ENCODE measurements at regions not wholly inside any gene's neighbourhood (a gene's known extent, or its start where the extent isn't known, plus 50 kb on each side); places are given as distances from the start of the nearest gene placed in this dataset.

DNA sequence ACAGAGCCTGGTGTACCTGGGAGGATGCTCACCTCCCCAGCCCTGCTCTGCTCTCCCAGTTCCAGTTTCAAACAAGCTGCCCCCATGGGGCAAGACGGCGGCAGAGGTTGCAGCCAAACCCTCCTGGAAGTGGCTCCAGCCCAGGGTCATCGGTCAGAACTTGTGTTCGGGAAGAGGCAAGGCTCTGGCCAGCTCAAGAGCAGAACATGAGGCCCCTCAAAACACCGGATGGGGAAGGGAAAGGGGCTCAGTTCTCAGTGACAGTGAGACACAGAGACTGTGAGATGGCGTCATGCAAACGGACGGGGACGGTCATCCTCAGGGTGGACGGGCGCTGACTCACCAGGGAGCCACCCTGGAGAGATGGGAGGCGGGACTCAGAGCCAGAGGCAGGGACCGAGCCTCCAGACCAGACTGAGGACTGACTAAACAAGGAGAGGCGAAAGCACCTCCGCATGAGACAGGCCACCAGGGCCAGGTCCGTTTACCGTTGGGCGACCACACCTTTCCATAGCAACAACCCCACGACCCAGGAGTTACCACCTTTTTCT is 63.9 kb upstream of the GALNT9 start:
- no peak for DNase-seq

- no peak for DNase-seq
Measured at GRCh38 chr12:132392389-132393244, 63.2 kb upstream of the GALNT9 start.

DNA sequence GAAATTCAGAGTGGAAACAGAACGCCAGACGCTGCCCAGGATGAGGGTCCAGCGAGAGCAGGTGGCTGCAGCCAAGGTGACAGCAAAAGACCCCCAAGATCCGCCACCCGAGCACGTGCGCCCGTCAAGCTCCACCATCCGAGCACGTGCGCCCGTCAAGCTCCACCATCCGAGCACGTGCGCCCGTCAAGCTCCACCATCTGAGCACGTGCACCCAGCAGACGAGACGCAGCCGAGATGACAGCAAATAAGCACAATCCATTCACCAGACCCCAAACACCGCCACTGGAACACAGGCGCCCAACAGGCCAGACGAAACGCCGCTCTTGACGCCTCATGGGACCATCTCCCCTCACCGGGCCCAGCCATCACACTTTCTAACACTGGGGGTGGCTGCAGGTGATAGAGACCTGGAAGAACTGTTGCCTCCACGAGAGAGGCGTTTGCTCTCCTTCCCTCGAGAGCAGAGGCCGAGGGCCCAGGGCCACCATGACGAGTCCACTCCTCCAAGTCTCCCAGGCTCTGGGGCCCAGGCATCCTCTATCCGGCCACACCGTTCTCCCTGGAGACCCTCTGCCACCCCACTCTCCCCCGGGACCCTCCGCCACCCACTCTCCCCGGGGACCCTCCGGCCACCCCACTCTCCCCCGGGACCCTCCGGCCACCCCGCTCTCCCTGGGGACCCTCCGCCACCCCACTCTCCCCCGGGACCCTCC is 62.1 kb upstream of the GALNT9 start:
- no peak for DNase-seq

DNA sequence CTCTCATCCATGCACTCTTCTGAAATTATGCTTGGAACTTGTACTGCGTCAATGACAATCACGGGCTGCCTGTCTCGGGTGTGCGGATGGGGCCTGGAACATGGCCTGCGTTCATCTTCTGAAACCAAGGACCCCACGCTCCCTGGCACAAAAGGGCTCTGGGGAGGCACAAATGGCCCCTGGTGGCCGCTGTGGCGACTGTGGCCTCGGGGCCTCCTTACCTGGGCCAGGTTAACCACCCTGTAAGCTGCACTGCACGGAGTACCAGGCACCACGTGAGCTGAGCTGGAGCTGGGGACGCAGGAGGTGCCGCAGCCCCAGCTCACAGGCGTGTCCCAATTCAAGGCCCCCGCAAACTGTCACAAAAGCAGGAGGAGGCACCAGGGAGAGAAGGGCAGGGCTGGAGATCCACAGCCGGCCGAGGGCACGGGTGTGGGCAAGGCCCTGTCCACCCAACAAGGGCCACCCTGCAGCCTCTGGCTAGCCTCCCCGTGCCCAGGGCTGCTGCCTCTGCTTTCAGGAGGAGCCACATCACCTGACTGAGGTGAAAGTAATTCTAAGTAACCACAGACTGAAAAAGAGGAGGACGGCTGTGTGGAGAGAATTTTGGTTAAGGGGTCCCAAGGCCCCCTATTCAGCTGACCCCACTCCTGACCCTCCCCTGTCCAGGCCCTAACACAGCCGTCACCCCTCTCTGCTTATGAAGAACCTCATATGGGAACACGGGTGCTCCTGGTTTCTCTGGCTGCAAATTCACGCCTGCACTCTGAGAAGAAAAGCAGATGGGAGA is 61.1 kb upstream of the GALNT9 start:
- no peak for DNase-seq

DNA sequence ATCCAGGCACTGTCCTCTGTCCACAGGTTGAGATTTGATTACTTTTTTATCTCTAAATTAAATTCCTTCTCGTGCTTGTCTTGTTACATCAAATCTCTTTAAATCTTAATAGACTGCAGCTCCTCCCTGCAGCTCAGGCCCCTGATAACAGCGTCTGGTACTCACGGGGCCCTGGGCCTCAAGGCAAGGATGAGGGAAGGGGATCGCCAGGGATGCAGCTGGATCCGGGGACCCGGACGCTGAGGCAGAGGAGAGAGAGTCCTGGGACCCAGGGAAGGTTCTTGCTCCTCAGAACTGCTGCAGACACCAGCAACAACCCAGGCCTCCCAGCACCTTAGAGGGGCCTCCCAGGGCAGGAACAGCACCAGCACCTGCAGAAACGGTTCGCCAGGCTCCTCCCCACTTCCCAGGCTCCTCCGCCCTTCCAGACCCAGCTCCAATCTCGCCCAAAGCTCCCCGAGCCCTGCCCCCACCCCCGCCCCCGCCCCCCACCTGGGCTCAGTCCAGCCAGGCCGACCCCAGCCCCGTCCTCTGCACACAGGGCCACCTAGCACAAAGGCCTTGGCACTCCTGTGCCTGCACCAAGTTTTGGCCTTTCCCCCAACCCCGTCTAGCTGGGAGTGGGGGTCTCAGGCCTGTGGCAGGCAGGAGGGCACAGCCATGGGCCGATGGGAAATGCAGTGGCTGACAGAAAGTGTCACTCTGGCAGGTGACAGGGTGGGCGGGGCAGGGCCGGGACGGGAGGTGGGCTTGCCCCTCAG is 60.3 kb upstream of the GALNT9 start:
- no peak for DNase-seq

DNA sequence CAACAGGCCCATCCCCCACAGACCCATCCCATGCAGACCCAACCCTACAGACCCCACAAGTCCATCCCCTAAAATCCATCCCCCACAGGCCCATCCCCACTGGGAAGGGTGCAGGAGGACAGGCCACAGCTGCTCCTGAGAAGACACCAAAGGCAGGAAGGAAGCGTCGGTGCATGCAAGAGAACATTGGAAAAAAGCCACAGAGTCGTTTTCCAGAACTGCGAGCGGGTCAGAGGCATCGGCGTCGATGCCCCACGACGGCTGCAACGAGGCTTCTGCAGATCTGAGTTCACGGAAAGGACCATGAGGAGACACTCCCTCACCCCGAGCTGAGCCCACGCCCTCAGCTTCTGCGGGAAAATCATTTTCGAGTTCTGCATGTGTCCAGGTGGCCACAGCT is 59.6 kb upstream of the GALNT9 start:
- DNase-seq = no peak

- DNase-seq = no peak
Measured at GRCh38 chr12:132388379-132389015, 59.1 kb upstream of the GALNT9 start.

- no peak for DNase-seq
Measured at GRCh38 chr12:132386926-132387497, 57.6 kb upstream of the GALNT9 start.

DNA sequence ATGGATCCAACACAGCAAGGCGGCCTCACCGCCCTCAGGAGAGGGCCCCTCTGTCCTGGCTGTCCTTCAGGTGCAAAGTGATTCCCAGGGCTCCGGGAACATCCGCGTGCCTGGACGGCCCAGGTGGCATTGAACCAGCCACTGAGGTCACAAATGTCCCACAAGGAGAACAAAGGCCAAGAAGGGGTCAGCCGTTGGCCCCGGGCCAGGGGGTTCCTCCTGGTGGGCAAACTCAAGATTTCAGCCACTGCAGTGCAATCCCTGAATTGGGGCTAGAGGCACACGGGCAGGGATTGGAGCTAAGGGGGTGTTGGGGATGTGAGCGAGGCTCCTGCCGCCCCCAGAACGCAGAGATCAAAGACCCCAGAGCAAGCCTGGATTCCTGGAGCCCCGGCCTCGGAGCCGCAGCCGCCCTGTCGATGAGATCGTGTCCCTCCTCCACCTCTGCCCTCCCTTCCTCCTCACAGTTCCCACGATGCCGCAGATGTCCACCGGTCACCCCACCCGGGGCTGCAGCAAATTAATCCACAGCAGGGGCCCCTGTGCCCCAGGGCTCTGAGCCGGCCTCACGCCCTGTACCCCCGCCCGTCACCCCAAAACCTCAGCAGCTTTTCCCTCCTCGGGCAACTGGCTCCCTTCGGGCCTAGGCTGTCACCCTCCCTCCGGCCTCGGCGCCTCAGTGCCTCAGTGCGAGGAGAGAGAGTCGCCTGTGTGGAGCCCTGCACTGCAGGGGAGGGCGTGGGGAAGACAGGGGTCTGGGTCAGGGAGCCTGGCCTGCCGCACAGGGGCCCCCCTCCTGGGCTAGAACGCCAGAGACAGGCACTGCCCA is 56.7 kb upstream of the GALNT9 start:
- DNase-seq = no peak

DNA sequence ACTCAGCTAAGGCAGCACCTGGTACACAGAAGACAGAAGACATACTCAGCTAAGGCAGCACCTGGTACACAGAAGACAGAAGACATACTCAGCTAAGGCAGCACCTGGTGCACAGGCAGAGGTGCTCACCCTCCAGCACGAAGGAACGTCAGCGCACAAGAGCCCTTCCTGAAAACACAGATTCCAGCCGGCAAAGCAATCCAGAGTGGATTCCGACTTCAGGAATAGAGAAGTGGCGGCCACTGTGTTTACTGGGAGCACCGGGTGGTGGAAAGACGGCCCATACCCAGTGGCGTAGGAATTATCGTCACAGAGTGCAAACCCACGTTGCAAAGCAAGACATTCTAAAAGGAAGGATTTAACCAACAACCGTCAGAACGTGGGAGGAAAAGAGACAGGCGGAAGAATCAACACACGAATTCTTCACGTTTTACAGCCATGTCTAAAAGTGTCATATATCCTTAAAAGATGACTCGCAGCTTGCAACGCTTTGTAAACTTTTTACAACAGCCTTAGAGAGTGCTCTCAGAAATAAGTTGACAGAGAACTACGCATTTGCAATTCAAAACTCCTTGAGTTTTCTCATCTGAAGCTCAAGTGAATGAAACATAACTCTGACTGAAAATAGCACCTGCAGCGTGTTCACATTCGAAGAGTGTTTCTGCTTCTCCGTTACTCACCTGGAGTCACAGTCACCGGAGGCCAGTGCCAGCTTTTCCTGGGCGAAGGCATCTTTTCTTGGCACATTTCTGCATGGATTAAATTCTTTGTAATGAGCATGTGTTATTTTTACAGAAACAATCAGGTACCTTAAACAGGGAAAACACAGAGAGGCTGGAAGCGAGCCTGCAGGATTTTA is 55.8 kb upstream of the GALNT9 start:
- no peak for DNase-seq

GRCh38 chr12:132380641-132381040 is 51.3 kb upstream of the GALNT9 start:
- DNase-seq = no peak

DNA sequence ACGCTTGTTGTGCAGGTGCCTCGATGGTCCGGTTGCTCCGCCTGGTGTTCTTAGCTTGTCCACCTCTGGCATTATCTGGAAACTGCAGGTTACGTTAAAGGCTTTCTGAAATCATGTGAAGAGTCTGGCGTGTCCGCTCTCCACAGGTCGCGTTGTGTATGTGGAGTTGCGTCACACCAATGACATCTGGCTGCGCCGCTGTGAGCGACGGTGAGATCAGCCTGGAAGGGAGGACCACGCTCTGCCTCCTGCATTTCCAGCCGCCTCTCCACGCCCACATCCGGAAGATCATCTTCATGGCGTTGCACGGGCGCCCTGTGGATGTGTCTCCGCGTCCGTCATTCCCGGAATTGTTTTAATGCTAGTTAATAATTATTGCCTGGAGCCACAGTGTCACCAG is 50.6 kb upstream of the GALNT9 start:
- DNase-seq = no peak

DNA sequence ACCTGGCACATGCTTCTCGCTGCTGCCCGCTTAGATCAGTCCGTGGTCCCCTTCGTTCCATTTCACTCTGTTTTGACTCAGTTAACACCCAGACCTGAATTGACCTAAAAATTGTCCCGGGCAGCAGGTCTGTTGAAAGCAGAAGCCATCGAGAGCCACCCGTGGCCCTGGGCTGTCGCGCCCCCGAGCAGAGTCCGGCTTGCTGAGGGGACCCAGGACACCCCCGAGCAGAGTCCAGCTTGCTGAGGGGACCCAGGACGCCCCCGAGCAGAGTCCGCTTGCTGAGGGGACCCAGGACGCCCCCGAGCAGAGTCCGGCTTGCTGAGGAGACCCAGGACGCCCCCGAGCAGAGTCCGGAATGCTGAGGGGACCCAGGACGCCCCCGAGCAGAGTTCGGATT is 50.2 kb upstream of the GALNT9 start:
- no peak for DNase-seq
